Gastrocnemius medialis (tissue), 4 donors: ENCODE measurements at regions not wholly inside any gene's neighbourhood (a gene's known extent, or its start where the extent isn't known, plus 50 kb on each side); places are given as distances from the start of the nearest gene placed in this dataset.
"Not testable (repeated sequence)": the region's sequence is repeated elsewhere in the genome, so short reads cannot be mapped to it uniquely, and the experiment has no call there.

Experiments
- POLR2A ChIP-seq, 2 donors: fragments of 450-650 bp; IDR thresholded peaks; one replicate each; pipeline ENCODE4 v1.6.1; 2017; ENCODE audit warnings: antibody characterized with exemption in 2 of 2, mild to moderate bottlenecking in 2 of 2, moderate library complexity in 2 of 2
- TF ChIP-seq, protein P1 (sequence below), 5 experiments: fragments of 450-650 bp in 3 of 5; fragments of 200-600 bp in 2 of 5; sonication (generic) in 2 of 5; IDR thresholded peaks in 4 of 5; conservative IDR thresholded peaks in 1 of 5; 1 replicate in 4 of 5; 2 replicates in 1 of 5; pipeline ENCODE4 v1.5.1; 2016 to 2019; ENCODE audit warnings: antibody characterized with exemption in 5 of 5, mild to moderate bottlenecking in 3 of 5, moderate library complexity in 3 of 5

- TF ChIP-seq, protein P1, sequence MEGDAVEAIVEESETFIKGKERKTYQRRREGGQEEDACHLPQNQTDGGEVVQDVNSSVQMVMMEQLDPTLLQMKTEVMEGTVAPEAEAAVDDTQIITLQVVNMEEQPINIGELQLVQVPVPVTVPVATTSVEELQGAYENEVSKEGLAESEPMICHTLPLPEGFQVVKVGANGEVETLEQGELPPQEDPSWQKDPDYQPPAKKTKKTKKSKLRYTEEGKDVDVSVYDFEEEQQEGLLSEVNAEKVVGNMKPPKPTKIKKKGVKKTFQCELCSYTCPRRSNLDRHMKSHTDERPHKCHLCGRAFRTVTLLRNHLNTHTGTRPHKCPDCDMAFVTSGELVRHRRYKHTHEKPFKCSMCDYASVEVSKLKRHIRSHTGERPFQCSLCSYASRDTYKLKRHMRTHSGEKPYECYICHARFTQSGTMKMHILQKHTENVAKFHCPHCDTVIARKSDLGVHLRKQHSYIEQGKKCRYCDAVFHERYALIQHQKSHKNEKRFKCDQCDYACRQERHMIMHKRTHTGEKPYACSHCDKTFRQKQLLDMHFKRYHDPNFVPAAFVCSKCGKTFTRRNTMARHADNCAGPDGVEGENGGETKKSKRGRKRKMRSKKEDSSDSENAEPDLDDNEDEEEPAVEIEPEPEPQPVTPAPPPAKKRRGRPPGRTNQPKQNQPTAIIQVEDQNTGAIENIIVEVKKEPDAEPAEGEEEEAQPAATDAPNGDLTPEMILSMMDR (IDR thresholded peaks at IDR 0.05 in 4 of 5, conservative IDR thresholded peaks at IDR 0.05 in 1 of 5): not testable (repeated sequence)
- not testable (repeated sequence) for TF ChIP-seq POLR2A (IDR thresholded peaks at IDR 0.05)
These were observed 705.7 kb upstream of the FRG1 start for GRCh38 chr4:189234948-189235347.
